ENCODE measurements at regions not wholly inside any gene's neighbourhood (a gene's known extent, or its start where the extent isn't known, plus 50 kb on each side); places are given as distances from the start of the nearest gene placed in this dataset.

DNA sequence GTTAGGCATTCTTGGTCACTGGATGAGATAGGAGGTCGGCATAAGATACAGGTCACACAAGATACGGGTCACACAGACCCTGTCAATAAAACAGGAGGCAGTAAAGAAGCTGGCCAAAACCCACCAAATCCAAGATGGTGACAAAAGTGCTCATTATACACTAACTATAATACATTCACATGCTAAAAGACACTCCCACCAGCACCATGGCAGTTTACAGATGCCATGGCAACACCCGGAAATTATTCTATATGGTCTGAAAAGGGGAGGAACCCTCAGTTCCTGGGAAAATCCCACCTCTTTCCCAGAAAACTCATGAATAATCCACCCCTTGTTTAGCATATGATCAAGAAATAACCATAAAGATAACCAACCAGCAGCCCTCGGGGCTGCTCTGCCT, 56.0 kb upstream of the PTPRM start:
- TF ChIP-seq, protein P1, sequence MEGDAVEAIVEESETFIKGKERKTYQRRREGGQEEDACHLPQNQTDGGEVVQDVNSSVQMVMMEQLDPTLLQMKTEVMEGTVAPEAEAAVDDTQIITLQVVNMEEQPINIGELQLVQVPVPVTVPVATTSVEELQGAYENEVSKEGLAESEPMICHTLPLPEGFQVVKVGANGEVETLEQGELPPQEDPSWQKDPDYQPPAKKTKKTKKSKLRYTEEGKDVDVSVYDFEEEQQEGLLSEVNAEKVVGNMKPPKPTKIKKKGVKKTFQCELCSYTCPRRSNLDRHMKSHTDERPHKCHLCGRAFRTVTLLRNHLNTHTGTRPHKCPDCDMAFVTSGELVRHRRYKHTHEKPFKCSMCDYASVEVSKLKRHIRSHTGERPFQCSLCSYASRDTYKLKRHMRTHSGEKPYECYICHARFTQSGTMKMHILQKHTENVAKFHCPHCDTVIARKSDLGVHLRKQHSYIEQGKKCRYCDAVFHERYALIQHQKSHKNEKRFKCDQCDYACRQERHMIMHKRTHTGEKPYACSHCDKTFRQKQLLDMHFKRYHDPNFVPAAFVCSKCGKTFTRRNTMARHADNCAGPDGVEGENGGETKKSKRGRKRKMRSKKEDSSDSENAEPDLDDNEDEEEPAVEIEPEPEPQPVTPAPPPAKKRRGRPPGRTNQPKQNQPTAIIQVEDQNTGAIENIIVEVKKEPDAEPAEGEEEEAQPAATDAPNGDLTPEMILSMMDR (IDR thresholded peaks at IDR 0.05; ENCODE audit: low read depth, low read length, poor library complexity, severe bottlenecking), result no peak
- no peak for TF ChIP-seq EZH2phosphoT487 (IDR thresholded peaks at IDR 0.05; ENCODE audit: borderline replicate concordance, low read length)
